Keratinocyte (primary cell): ENCODE measurements at regions not wholly inside any gene's neighbourhood (a gene's known extent, or its start where the extent isn't known, plus 50 kb on each side); places are given as distances from the start of the nearest gene placed in this dataset.

Experiments used
- DNase-seq: peaks from one replicate; pipeline ENCODE4 v3.0.0-alpha.2; 2011; ENCODE audit warnings: low read depth, missing footprints, low spot score
- FAIRE-seq: peaks from 2 replicates; lab custom pipeline; 2011; peaks lifted over from hg19 to GRCh38; lab: Jason Lieb, UNC
- H2AFZ ChIP-seq: 2 replicates; pipeline ENCODE4 v1.6.0; 2012; ENCODE audit warnings: low read length, control low read depth, inconsistent platforms; ENCODE audit not compliant: control insufficient read depth
- H3K27ac ChIP-seq: 2 replicates; pipeline ENCODE4 v1.5.1; 2011; ENCODE audit warnings: low read length; ENCODE audit not compliant: control insufficient read depth, insufficient read depth
- H3K27me3 ChIP-seq: 3 replicates; pipeline ENCODE4 v1.6.0; 2011; ENCODE audit warnings: low read length; ENCODE audit not compliant: control insufficient read depth, insufficient read depth; ENCODE audit errors: extremely low read depth
- H3K36me3 ChIP-seq, 2 experiments: 2 replicates in 1 of 2; 3 replicates in 1 of 2; pipeline ENCODE4 v1.5.1; 2011; ENCODE audit warnings: low read length in 2 of 2, mild to moderate bottlenecking in 1 of 2; ENCODE audit not compliant: control insufficient read depth in 2 of 2, insufficient read depth in 2 of 2; ENCODE audit errors: extremely low read depth in 1 of 2
- H3K4me1 ChIP-seq: 3 replicates; pipeline ENCODE4 v1.5.1; 2011; ENCODE audit warnings: low read length; ENCODE audit not compliant: control insufficient read depth, insufficient read depth; ENCODE audit errors: extremely low read depth
- H3K4me2 ChIP-seq: 3 replicates; pipeline ENCODE4 v1.6.0; 2011; ENCODE audit warnings: low read depth, low read length; ENCODE audit not compliant: control insufficient read depth, insufficient read depth; ENCODE audit errors: extremely low read depth
- H3K4me3 ChIP-seq, 3 experiments: fragments of 200-600 bp in 1 of 3; sonication (generic) in 1 of 3; 2 replicates in 2 of 3; 3 replicates in 1 of 3; pipeline ENCODE4 v1.5.1; 2011 to 2016; ENCODE audit warnings: low read length in 3 of 3, mild to moderate bottlenecking in 3 of 3, control low read depth in 2 of 3, inconsistent platforms in 1 of 3, low read depth in 1 of 3, mixed read lengths in 1 of 3, mixed run types in 1 of 3, moderate library complexity in 1 of 3; ENCODE audit not compliant: control insufficient read depth in 2 of 3, insufficient read depth in 2 of 3; ENCODE audit errors: extremely low read depth in 1 of 3
- H3K79me2 ChIP-seq: 2 replicates; pipeline ENCODE4 v1.6.0; 2012; ENCODE audit warnings: low read length; ENCODE audit not compliant: control insufficient read depth, insufficient read depth
- H3K9ac ChIP-seq: 3 replicates; pipeline ENCODE4 v1.6.0; 2011; ENCODE audit warnings: low read length; ENCODE audit not compliant: control insufficient read depth, insufficient read depth; ENCODE audit errors: extremely low read depth
- H3K9me1 ChIP-seq: 3 replicates; pipeline ENCODE4 v1.6.0; 2011; ENCODE audit warnings: low read length; ENCODE audit not compliant: control insufficient read depth, insufficient read depth; ENCODE audit errors: extremely low read depth
- H3K9me3 ChIP-seq: 2 replicates; pipeline ENCODE4 v1.5.1; 2012; ENCODE audit warnings: low read depth, low read length; ENCODE audit not compliant: control insufficient read depth
- H4K20me1 ChIP-seq: 3 replicates; pipeline ENCODE4 v1.6.0; 2011; ENCODE audit warnings: low read length; ENCODE audit not compliant: control insufficient read depth, insufficient read depth; ENCODE audit errors: extremely low read depth
- EZH2 ChIP-seq: IDR thresholded peaks from one replicate; pipeline ENCODE4 v1.6.1; 2012; ENCODE audit warnings: inconsistent platforms, mild to moderate bottlenecking, low read length, moderate library complexity
- dilution Hi-C: fragments of 300-500 bp; cut with MboI; formaldehyde crosslinking; loops from one replicate; pipeline ENCODE4 v1.7.0; 2020; ENCODE audit warnings: low sequenced_read_pairs; ENCODE audit not compliant: extremely low pct_ligation_motif_present
- TF ChIP-seq, protein P1 (sequence below), 3 experiments: IDR thresholded peaks in 1 of 3; conservative IDR thresholded peaks in 1 of 3; optimal IDR thresholded peaks in 1 of 3; 2 replicates in 2 of 3; 3 replicates in 1 of 3; pipeline versions ENCODE3 to v1.5.1; 2011; ENCODE audit warnings: low read length in 3 of 3, mild to moderate bottlenecking in 3 of 3, moderate library complexity in 2 of 3, control low read depth in 1 of 3, inconsistent platforms in 1 of 3; ENCODE audit not compliant: insufficient read depth in 2 of 3; ENCODE audit errors: extremely low read depth in 1 of 3

- Histone ChIP-seq H3K4me2 (no peak overlapping the region), H4K20me1 (no peaks in the 10 kb centered on the region), H2AFZ (no peak overlapping the region), H3K9me3 (no peaks in the 10 kb centered on the region), H3K9me1 (no peaks in the 10 kb centered on the region), H3K27ac (no peak overlapping the region), H3K36me3 (no peaks in the 10 kb centered on the region), H3K79me2 (no peaks in the 10 kb centered on the region), H3K4me3 (no peak overlapping the region), H3K9ac (no peak overlapping the region), H3K4me1 (no peaks in the 10 kb centered on the region), H3K27me3 (no peaks in the 10 kb centered on the region)
- TF ChIP-seq, protein P1, sequence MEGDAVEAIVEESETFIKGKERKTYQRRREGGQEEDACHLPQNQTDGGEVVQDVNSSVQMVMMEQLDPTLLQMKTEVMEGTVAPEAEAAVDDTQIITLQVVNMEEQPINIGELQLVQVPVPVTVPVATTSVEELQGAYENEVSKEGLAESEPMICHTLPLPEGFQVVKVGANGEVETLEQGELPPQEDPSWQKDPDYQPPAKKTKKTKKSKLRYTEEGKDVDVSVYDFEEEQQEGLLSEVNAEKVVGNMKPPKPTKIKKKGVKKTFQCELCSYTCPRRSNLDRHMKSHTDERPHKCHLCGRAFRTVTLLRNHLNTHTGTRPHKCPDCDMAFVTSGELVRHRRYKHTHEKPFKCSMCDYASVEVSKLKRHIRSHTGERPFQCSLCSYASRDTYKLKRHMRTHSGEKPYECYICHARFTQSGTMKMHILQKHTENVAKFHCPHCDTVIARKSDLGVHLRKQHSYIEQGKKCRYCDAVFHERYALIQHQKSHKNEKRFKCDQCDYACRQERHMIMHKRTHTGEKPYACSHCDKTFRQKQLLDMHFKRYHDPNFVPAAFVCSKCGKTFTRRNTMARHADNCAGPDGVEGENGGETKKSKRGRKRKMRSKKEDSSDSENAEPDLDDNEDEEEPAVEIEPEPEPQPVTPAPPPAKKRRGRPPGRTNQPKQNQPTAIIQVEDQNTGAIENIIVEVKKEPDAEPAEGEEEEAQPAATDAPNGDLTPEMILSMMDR (optimal IDR thresholded peaks at IDR 0.05 in 1 of 3, IDR thresholded peaks at IDR 0.05 in 1 of 3, conservative IDR thresholded peaks at IDR 0.05 in 1 of 3; ENCODE audit: extremely low read depth in 1 of 3, insufficient read depth in 2 of 3, low read length in 3 of 3): no peak
- TF ChIP-seq EZH2: no peak
- no peak for DNase-seq
- dilution Hi-C loops: no loop called here
- no peak for FAIRE-seq
These were observed 1757.3 kb upstream of the PIK3C3 start for GRCh38 chr18:40197711-40198110.

GRCh38 chr18:40186677-40187076, 1768.4 kb upstream of the PIK3C3 start:
- Histone ChIP-seq H3K27ac (no peak overlapping the region), H3K27me3 (no peaks in the 10 kb centered on the region), H3K9ac (no peak overlapping the region), H3K9me1 (no peaks in the 10 kb centered on the region), H3K36me3 (no peaks in the 10 kb centered on the region), H3K79me2 (no peaks in the 10 kb centered on the region), H2AFZ (no peak overlapping the region), H3K9me3 (no peaks in the 10 kb centered on the region), H3K4me2 (no peak overlapping the region), H3K4me1 (no peaks in the 10 kb centered on the region), H4K20me1 (no peaks in the 10 kb centered on the region), H3K4me3 (no peak overlapping the region)
- dilution Hi-C loops: no loop called here
- TF ChIP-seq EZH2: no peak
- TF ChIP-seq, protein P1 (optimal IDR thresholded peaks at IDR 0.05 in 1 of 3, IDR thresholded peaks at IDR 0.05 in 1 of 3, conservative IDR thresholded peaks at IDR 0.05 in 1 of 3; ENCODE audit: extremely low read depth in 1 of 3, insufficient read depth in 2 of 3, low read length in 3 of 3): no peak
- FAIRE-seq: no peak
- no peak for DNase-seq
